ENCODE measurements at regions not wholly inside any gene's neighbourhood (a gene's known extent, or its start where the extent isn't known, plus 50 kb on each side); places are given as distances from the start of the nearest gene placed in this dataset.

GRCh38 chr6:181049-181654, 111.1 kb upstream of the DUSP22 start:
- no peak for DNase-seq

- no peak for DNase-seq
Observed at GRCh38 chr6:183668-184067, 108.6 kb upstream of the DUSP22 start.

GRCh38 chr6:184161-184700, 108.1 kb upstream of the DUSP22 start:
- DNase-seq = no peak

GRCh38 chr6:186340-186965, 105.8 kb upstream of the DUSP22 start:
- no peak for DNase-seq

DNA sequence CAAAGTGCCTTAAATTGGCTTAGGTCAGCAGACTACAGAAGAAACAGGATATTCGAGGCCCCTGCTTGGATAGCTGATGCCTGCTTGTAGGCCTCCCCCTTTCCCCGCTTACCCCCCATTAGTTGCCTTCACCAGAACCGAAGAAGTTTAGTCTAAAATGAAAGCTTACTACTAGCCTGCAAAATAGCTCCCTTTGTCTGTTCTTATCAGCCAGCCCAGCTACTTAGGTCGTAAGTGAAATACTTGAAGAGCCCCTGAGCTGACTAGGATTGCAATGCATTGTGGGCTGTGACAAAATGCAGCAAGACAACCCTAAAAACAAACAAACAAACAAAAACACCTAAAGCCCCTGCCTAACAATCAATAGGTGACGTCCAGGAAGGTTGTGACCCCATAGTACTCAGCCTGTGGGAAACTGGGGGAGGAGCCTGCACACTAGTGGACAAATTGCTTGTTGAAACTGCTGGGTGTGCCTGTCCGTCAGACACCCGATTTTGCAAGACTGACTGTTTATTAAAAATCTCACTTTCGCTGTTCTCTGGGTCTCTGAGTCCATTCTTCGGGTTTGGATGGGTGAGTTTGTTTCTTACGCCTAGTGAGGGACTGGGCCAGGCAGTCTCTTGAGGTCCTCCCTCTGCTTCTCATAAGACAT, 105.0 kb upstream of the DUSP22 start:
- no peak for DNase-seq

- DNase-seq = peak; percentile 47
Observed at GRCh38 chr6:188821-189655, 103.2 kb upstream of the DUSP22 start.

DNA sequence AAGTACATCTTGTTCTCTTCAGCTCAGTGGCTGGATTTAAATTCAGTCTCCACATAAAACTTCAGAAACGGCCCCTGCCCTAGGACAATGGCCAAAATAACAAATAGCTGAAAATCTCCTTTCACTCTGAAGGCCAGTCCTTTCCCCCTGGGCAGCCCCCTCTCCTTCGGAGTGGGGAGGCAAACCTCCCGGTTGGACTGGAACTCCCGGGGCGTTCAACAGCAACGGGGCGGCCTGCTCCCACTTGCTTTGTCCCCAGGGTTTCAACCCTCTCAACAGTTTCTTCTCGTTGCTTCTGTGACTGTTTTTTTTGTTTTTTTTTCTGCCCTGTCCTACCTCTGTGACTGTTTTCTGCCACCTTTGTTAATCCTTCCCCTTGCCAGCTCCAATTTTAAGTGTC, 102.6 kb upstream of the DUSP22 start:
- DNase-seq = no peak

- no peak for DNase-seq
Observed at GRCh38 chr6:190596-191395, 101.5 kb upstream of the DUSP22 start.

GRCh38 chr6:191487-192312, 100.6 kb upstream of the DUSP22 start:
- DNase-seq = no peak

GRCh38 chr6:192313-192664, 100.0 kb upstream of the DUSP22 start:
- no peak for DNase-seq

DNA sequence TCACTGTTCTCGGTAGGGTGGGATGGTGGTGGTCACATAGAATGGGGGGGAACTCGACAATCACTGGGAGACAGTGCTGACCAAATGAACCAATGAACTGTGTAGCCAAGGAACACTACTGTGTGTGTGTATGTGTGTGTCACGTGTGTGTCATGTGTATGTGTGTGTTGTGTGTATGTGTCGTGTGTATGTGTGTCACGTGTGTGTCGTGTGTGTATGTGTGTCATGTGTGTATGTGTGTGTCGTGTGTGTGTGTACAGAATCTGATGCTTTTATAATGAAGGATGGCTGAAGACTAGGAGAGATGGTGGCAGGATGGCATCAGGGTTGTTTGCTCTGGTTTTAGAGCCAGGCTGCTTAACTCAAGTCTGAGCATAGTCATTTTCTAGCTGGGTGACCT, 99.1 kb upstream of the DUSP22 start:
- DNase-seq = no peak

DNA sequence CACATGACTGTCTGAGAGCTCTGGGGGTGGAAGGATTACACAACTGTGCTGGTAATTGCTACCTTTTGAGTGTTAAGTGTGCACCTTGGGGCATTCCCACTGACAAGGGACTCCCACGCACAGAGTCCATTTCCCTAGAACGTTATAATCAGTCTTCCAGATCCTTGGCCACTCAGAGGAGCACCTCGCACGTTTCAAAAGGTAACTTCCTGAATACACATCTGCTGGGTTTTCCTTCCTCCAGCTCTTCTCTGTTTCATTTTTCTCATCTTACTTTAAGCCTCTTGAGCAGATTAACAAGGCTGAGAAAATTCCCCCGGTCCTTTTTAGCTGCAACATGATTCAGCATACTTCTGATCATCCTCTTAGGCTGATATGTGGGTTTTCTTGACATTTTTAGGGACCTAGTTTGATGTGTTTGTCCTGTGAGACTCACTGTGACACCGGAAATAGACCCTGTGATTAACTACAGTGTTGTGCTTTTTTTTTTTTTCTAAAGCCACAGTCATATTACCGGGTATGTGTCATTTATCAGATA, 98.4 kb upstream of the DUSP22 start:
- no peak for DNase-seq

DNA sequence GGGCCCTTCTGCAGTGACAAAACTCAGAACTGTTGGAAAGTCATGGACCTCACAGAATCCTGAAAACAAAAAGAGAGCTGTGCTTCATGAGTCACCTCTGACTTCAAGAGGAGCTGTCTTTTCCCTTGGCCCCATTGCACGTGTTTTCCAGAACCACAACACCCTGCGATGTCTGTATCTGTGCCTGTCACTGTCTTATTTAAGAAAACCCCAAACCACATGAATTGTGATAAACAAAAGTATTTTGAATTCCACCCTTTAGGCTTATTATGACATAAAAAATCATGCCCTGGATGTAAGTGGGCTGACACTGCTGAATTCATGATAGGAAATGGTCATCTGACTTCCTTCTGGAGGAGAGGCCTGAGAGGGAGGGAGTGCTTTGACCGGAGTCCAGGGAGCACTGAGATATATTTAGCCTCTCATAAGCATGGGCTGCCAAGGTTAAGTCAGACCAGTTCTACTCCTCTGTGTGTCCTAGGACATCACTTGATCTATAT, 96.4 kb upstream of the DUSP22 start:
- no peak for DNase-seq

GRCh38 chr6:196543-196942, 95.7 kb upstream of the DUSP22 start:
- no peak for DNase-seq

- no peak for DNase-seq
Observed at GRCh38 chr6:203661-204060, 88.6 kb upstream of the DUSP22 start.

DNA sequence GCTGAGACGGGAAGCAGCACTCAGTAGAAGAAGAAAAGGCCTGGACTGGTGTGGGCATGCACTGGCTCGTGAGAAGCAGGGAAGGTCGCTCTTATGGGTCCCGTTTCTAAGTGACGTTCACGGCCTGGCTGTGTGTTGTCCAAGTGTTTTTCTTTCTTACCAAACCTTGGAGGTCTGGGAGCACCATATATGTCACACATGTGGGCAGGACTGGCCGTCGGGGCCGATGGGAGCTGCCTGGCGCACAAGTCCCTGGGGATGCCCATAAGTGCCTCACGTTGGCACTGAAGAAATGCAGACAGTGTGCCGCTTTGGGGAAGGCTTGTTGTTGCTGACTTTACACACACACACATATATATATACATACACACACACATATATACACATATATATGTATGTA, 86.0 kb upstream of the DUSP22 start:
- no peak for DNase-seq

- DNase-seq = no peak
Observed at GRCh38 chr6:208364-208763, 83.9 kb upstream of the DUSP22 start.

GRCh38 chr6:208938-209337, 83.3 kb upstream of the DUSP22 start:
- no peak for DNase-seq

DNA sequence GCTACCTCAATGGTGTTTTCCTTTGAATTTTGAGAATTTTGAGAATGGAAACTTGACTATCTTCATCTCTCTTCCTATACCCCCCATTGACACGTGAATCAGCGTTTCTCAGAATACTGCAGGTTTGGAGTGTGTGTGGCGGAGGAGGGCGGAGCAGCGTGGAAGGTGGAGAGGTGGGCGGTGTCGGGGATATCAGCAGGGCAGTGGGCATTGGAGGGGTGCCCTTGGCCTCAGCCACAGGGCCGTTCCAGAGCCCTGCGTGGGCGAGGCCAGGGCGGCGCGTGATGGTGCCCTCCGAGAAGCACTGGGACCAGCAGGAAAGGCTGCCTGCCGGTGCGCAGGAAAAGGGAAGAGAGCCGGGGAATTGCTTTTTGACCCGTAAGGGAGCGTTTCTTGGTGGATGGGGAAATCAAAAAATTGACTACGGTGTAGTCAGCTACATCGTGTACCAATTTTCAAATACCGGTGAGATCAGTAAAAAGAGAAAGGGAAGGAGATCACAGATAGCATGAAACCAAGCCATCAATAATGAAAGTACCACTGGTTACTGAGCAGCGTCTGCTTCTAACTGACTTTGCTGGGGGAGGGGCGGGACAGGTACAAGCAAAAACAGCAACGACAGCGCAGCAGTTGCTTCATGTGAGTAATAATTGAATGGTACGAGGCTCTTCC, 82.7 kb upstream of the DUSP22 start:
- DNase-seq = no peak

DNA sequence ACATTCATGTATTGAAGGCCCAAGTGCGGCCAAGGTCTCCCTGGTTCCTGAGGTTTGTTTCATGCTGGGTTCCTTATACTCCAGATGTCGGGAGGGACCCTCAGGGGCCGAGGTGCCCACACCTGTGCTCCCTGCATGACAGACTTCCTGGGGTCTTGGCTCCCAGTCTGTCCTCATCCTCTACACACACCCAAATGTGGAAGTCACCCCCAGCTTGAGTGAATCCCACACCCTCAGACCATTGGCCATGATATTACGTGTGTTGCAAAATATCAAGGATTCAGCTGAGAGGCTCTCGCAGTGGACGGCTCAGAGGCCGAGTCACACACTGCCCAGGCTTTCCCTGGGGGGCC, 82.2 kb upstream of the DUSP22 start:
- DNase-seq = no peak
